WI38 (cell line): ENCODE measurements at regions not wholly inside any gene's neighbourhood (a gene's known extent, or its start where the extent isn't known, plus 50 kb on each side); places are given as distances from the start of the nearest gene placed in this dataset.

Source experiments
- H3K4me3 ChIP-seq: 2 replicates; pipeline ENCODE4 v1.5.1; 2011; ENCODE audit warnings: low read depth, mild to moderate bottlenecking, control low read depth, low read length
- TF ChIP-seq, protein P1 (sequence below): IDR thresholded peaks from 2 replicates; pipeline ENCODE4 v1.5.1; 2012; ENCODE audit warnings: low read depth, mild to moderate bottlenecking, control low read depth, low read length

DNA sequence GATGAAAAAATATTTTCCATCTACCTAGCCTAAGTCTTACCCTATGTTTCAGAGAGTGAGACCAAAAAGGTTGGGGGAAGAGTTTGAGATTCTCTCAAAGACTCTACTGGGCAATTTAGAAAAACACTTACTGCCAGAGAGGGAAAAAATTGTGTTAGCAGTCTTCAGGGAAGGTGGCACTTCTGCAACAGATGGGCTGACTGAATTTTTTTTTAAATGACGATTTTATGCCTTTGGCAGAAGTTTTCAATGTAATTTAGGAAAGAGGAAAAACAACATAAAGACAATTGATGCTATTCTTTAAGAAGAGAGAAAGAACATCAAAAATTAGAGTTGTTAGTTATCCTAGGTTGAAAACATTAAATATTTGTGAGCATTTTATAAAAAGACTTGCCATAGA, 1894.5 kb upstream of the PIK3C3 start:
- no peak overlapping the region for H3K4me3 ChIP-seq
- TF ChIP-seq, protein P1, sequence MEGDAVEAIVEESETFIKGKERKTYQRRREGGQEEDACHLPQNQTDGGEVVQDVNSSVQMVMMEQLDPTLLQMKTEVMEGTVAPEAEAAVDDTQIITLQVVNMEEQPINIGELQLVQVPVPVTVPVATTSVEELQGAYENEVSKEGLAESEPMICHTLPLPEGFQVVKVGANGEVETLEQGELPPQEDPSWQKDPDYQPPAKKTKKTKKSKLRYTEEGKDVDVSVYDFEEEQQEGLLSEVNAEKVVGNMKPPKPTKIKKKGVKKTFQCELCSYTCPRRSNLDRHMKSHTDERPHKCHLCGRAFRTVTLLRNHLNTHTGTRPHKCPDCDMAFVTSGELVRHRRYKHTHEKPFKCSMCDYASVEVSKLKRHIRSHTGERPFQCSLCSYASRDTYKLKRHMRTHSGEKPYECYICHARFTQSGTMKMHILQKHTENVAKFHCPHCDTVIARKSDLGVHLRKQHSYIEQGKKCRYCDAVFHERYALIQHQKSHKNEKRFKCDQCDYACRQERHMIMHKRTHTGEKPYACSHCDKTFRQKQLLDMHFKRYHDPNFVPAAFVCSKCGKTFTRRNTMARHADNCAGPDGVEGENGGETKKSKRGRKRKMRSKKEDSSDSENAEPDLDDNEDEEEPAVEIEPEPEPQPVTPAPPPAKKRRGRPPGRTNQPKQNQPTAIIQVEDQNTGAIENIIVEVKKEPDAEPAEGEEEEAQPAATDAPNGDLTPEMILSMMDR = no peak

DNA sequence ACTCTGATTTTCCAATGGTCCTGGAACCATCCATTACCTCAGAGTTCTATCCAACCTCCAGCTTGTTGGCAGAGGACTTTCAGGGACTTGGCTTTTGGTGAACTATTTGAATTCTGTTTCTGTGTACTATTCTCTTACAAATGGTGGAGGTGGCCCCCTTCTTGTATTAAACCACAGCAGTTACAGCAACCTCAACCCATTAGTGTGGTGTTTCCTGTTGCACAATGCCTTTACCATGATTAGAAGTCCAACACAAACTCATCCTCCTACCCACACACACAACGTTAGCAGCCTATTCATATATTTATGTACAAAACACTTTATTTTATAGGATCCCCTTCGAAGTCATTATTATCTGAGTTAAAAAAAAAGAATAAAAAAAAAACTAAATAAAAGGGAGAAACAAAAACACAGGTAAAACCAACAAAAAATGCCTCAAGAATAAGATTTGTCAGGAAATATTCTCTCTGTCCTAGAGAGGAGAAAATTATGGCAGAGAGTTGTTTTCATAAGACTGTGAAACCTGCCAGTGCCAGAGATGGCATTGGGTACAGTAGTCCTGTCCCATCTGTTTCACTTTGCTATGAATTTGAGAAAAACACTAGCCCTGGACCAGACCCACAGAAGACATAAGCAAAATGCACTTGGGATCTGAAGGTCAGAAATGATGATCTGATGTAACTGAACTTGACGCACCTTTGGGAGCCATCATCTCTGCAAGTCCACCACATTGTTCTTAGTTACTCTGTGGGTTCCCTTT, 1896.0 kb upstream of the PIK3C3 start:
- H3K4me3 ChIP-seq = no peak overlapping the region
- TF ChIP-seq, protein P1 = no peak

DNA sequence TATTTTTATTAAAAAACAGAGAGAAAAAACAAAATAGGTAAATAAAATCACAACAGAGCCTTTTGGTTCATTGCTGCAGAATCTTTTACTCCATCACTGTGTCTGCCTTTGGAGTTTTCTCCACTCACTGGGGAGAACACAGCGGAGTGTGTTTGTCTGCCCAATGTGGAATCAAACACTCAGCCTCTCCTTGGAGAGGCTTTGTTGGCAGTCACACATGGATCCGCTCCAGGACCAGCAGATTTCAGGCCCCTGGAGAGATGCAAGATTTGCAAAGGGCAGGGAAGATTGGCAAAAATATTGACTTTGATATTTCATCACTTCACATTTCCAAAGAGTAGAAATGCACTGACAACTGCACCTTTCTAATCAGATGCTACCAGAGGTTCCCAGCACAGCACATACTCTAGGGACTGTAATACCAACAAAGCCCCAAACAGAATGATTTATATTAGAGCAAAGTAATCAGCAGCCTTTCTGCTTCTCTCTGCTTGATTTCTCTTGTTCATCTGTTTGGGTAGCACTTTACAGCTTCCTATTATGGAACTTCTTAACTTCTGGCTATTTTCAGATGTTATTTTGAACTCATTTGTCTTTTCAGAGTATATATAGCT, 1898.8 kb upstream of the PIK3C3 start:
- no peak overlapping the region for H3K4me3 ChIP-seq
- TF ChIP-seq, protein P1 = no peak

DNA sequence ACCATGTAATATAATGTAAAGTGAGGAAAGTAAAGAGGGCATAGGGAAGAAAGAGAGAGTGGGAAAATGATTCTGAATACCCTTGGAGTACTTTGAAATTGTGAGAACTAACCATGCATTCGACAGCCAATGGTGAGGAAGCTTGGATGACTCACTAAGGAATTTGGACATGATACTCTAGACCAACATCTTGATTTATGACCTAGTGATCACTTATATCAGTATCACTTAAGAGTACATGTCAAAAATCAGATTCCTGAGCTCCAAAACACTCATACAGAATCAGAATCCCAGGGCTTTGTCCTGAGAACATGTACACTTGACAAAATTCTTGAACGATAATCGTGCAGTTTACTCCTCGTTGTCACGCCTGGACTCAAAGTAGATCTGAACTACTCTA, 1899.8 kb upstream of the PIK3C3 start:
- no peak overlapping the region for H3K4me3 ChIP-seq
- TF ChIP-seq, protein P1 = no peak

DNA sequence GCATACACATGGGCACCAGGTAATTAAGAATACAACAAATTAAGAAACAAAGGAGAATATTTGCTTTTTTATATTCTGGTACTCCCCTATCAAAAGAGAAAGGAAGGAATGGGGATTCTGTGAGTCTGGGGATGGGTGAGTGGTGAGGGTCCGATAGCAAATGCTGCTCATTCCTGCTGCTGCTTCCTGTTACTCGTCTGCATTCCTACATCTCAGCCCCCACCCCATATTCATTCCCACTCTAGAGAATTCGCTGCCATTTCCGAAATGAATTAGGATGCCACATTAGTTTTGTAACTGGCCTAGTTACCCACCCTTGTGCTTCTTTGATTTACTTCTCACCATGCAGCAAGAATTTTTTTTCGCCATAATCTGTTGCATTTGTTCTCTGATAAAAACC, 1905.3 kb upstream of the PIK3C3 start:
- H3K4me3 ChIP-seq = no peak overlapping the region
- TF ChIP-seq, protein P1 = no peak

DNA sequence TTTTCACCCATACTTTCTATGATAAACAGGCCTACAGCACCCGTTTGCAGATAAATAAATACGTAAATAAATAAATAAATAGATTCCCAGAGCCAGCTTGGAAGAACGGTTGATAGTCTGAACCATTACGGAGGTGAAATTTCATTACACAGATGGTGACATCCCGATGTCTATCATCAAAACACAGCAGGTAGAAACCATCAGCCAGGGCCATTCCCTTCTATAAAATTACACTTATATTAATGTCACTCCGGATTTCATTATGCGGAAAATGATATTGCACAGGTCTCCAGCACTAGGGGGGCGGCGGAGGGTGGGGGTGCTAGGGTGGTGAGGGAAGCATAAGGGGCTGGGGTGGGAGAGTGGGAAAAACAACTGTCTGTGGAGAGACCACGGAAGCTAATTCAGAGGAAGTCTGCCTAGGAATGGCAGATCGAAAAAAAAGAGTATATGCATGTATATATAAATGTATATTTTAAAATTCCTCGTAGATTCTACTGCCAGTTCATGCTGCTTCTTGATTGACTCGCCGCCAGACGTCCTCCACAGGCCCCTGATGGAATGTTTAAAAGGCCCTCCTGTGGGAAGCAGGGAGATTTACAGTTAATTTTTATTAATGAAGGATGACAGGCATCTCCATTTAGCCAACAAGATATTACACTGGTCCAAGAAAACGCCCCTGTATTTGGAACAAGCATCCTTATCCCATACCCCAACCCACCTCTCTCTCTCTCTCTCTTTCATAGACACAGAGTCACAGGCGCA, 1906.0 kb upstream of the PIK3C3 start:
- TF ChIP-seq, protein P1 = no peak

DNA sequence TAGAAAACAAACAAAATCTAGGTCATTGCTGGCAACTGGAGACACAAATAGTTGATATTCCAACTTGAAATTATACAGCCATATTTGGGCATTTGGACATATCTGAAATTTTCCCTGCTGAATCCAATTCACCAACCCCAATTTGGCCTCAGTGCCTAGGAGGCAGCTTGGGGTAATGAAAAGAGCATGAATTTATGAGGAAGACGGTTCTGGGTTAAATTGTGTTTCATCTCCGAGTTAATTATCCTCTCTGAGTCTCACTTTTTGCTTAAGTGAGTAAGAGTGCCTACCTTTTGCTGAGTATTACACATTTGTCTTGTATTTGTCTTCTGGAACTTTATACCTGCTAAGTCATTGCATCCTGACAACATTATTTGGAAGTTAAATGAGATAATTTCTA, 1906.8 kb upstream of the PIK3C3 start:
- TF ChIP-seq, protein P1 = no peak
- H3K4me3 ChIP-seq = no peak overlapping the region

More for the DNA sequence above, 1906.0 kb upstream of the PIK3C3 start:
- H3K4me3 ChIP-seq = no peak overlapping the region
